GM19467 (cell line): ENCODE measurements at regions not wholly inside any gene's neighbourhood (a gene's known extent, or its start where the extent isn't known, plus 50 kb on each side); places are given as distances from the start of the nearest gene placed in this dataset.
"Not testable (repeated sequence)": the region's sequence is repeated elsewhere in the genome, so short reads cannot be mapped to it uniquely, and the experiment has no call there.

Experiments used
- ATAC-seq: cut with Tn5 transposase; IDR thresholded peaks from one replicate; pipeline ENCODE4 v1.9.1; 2021; ENCODE audit warnings: mild to moderate bottlenecking, moderate library complexity; ENCODE audit not compliant: unreplicated experiment

DNA sequence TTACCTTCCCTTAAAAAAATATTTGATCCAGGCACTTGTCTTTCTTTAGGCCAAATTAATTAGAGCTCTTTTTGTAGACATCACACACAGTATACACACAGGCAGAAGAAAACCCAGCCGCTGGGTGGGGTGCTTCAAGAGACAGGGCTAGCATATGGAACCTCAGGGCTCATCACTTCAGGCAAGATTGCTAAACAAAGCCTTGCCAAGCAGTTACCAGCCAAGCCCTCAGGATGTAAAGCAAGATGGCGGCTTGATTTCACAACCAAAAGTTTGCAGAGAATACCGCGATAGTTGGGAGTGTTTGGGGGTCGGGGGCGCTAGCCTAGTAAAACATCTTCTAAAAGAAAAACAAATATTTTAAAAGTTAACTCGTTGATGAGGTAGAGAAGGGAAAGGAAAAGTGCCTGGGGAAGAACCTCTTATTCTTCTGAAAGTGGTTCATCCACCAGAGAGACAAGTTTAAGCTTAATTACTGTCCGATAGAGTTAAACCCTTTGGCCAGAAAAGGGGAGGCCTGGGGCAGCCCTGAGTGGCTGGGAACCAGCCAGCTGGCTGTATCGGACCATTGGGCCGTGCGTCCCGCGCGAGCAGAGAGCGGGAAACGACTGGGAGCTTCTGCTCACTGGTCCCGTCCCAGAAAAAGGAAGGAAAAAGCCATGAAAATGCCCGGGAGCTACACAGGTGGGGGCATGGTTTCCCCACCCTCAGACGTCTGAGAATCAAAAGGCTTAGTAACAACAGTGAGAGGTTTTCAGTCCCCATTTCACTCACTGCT lies 254.9 kb upstream of the PCDH20 start:
- ATAC-seq = no peak

DNA sequence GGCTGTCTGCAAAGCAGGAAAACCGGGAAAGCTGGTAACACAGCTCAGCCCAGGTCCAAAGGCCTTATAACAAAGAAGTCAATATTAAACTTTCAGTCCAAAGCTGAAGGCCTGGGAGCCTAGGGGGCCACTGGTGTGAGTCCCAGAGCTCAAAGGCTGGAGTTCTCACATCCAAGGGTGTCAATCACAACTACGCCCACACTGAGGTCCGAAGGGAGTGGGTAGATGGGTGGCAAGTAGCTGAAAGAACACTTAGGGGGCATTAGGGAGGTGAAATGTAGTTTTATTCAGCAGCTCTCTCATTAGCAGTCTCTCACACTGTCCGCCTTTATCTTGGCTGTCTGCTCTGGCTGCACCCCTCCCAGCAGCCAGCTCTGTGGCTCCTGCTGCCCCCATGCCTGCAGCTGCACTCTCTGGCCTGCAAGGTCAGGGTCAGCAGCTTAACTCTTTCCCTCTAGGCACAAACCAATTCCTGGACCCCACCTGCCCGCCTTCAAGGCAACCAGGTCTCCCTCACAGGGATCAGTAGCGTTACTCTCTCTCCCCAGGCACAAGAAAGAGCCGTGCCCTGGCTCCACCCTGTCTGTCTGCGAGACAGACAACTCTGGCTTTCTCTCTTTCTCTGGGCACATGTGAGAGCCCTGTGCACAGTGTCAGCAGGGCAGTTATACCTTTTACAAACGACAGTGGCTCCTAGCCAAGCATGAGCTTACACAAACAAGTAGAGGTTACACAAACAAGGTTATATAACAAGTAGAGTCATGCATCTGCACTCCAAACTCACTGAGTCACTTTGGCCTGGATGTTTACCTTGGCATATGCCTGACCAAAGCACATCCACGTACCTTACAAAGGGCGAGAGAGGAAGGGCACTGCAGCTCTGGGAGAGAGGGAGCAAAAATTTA lies 249.4 kb upstream of the PCDH20 start:
- no peak for ATAC-seq

DNA sequence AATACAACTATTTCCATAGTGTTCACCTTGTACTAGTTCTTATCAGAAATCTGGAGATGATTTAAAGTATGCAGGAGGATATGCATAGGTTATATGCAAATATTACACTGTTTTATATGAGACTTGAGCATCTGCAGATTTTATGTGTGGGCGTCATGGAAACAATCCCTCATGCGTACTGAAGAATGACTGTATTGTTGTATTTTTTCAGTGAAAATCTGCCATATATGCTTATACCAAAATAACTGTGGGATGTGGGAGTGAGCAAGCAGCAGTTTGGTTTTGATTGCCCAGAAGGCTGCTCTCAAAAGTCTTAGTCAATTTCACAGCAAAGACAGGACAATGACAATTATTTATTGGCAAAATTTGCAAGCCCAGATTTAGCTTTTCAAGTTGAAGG lies 238.8 kb upstream of the PCDH20 start:
- ATAC-seq = no peak

DNA sequence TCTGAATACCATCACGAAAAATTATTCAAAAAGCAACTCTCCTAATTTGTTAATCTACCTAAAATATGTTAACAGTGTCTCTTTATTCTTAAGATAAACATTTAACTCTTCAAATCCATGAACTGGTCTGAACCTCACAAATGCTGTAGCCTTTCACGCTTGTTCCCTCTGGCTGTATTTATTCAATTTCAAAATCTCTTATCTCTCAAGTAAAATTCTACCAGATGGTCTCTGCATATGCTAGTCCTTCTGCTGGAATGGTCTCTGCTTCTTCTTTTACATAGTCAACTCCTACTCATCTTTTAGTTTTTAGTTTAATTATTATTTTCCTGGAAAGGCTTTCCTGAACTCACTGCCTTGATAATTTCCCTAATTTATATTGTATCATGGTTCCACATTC lies 232.9 kb upstream of the PCDH20 start:
- no peak for ATAC-seq

DNA sequence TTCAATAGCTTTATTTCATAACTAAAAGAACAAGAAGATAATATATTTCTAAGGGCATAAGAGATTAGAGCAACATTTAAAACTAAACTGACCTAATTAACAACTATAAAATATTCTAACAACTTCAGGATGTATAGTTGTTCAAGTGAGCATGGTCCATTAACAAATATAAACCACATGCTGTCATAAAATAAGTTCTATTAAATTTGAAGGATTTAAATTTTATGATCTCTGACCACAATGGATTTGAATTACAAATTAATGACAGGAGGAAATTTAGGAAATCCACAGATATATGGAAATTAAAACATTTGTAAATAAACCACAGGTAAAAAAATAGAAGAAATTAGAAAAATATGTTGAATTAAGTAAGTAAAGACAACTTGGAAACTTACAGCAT lies 196.5 kb upstream of the PCDH20 start:
- no peak for ATAC-seq

DNA sequence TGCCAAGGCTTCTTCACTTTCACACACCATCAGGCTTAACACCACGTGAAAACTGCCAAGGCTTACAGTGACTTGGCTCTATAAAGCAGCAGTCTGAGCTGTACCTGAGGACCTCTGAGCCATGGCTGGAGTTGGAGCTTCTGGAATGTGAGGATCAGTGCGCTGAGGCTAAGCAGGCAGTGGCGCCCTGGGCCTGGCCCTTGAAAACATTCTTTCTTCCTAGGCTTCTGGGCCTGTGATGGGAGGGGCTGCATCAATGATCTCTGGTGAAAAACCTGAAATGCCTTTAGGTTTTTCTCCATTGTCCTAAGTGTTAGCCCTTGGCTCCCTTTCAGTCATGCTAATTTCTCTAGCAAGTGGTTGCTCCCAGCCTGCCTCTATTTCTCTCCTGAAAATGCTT lies 192.5 kb upstream of the PCDH20 start:
- no peak for ATAC-seq

DNA sequence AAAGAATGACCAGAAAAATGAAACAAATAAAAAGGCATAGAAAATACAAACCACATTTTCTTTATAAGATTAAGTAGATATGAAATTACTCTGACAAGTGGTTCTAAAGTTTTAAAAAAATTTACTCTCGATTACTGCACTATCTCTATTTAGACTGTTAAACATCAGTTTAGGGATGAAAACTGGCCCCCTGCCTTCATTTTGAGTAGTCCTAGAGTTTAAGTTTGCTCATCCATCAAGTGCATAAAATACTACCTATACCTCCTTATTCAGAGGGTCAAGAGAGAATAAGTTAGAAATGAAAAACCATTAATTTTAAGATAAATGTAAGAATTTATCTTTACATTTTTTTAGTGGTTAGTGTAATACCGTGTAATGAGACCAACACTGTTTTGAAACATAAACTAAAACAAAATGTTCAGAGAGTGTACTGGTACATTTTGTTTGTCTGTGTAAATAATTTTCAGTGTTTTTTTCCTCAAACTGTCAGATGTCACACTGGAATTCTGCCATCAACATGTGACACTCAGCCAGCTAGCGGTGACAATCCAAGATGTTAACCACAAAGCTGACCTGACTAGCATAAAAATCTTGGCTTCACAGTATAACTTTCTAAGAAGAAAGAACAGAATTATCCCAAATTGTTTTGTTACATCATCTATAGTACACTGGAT lies 184.8 kb upstream of the PCDH20 start:
- ATAC-seq = no peak

DNA sequence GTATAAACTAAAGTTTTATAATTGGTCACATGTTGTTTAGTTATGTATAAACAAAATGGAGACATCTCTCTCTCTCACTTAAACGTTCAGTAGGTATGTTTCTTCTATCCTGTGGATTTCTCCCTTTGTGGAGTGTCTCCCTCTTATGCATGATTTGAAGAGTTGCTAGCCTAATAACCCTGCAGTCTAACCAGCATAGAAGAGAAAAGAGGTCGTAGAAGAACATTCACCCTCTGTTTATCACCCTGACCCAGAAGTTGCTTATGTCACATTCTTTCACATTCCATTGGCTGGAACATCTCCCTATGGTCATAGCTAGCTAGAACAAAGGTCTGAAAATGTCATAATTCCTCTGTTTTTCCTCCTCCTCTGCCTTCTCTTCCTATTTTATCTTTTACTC lies 176.8 kb upstream of the PCDH20 start:
- no peak for ATAC-seq

DNA sequence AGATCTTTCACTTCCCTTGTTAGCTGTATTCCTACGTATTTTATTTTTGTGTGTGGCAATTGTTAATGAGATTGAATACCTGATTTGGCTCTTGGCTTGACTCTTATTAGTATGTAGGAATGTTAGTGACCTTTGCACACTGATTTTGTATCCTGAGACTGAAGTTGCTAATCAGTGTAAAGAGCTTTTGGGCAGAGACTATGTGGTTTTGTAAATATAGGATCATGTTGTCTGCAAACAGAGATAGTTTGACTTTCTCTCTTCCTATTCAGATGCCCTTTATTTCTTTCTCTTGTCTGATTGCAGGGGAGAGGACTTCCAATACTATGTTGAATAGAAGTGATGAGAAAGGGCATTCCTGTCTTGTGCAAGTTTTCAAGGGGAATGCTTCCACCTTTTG lies 160.3 kb upstream of the PCDH20 start:
- no peak for ATAC-seq

DNA sequence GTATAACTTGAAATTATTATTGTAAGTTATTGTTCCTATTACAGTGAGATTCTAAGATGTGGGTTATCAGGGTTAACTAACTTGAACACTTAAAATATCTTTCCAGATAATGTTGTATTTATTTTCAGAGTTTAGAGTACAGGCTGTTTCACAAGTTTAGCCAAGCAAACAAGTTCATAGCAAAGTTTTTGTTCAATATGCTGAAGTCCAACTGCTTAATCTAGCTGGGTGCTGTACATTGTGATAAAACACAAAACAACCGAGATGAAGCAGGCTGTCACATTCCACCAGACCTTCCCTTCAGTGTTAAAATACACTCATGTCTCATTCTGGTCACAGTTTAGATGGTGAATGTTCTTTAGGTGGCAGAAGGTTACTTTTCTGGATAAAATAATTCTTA lies 148.0 kb upstream of the PCDH20 start:
- ATAC-seq = no peak

DNA sequence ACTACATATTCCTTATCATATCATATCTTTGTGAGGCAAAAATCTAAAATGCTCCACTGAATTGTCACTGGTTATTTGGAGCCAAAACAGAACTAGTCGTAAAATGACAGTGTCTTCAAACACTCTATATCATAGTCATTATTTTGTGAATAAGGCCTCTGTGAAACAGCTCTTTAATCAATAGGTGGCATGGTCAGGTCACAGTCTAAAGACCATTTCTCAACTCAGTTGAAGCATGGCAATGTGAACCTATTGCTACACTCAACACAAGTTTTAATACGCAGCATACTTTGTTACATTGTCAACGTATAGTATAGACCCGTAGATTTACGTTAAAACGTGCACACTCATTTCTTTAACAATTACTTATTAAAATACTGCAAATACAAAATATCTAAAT lies 131.3 kb upstream of the PCDH20 start:
- ATAC-seq = no peak

DNA sequence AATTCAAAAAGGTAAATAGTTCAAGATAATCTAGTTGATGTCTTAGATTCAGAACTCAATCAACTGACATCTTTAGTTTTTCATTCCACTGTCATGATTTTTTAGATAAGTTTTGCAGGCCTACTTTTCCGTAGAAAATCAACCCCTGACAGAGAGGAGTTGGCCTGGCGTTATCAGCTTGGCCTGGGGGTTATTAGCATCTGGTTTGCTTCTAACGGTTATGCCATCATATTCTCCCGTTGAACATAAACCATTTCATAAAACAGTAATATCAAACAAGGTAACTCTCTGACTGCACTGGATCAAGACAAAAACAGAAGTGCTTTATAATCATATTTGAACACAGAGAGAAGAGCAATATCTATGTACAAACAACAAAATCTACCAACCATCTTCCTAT lies 130.8 kb upstream of the PCDH20 start:
- ATAC-seq = no peak

DNA sequence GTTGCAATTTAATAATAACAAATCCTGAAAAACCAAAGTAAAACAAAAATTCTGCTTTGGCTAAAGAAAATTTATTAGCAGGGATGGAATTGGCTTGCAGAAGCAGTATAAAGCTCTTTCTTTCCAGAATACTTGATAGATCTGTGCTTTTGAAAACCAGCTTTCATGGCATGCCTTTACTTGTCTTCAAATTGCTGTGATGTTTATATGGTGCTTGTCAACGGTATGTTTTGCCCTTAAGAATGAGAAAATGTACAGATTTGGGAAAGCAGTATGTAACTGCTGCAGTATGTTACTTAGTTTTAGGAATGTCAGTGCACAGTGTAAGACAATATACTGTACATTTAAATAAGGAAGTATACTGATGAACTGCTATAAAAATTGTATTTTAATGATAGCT lies 120.8 kb upstream of the PCDH20 start:
- no peak for ATAC-seq

DNA sequence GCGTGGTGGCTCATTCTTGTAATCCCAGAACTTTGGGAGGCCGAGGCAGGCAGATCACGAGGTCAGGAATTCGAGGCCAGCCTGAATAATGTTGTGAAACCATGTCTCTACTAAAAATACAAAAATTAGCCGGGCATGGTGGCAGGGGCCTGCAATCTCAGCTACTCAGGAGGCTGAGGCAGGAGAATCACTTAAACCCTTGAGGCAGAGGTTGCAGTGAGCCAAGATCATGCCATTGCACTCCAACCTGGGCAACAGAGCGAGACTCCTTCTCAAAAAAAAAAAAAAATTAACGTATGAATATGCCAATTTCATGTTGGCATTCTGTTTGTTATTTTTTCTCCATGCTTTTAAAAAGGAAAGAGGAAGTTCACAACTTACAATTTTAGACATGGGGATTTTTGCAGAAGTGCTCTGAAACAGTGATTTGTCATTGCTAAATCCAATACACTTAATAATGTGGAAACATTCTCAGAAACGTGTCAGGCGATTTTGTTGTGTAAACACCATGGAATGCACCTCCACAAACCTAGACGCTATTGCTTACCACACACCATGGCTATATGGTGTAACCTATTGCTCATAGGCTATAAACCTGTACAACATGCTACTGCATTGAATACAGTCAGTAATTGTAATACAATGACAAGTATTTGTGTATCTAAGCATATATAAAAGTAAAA lies 115.9 kb upstream of the PCDH20 start:
- no peak for ATAC-seq

DNA sequence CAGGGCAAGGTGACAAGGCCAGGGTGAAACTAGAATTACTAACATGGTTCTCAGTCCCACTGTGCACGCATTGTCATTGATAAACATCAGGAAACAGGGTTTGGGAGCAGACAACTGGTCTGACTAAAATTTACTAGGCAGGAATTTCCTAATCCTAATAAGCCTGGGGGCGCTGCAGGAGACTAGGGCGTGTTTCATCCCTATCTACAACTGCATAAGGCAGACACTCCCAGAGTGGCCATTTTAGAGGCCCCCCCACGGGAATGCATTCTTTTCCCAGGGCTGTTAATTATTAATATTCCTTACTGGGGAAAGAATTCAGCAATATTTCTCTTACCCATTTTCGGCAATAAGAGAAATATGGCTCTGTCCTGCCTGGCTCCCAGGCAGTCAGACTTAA lies 103.6 kb upstream of the PCDH20 start:
- not testable (repeated sequence) for ATAC-seq

DNA sequence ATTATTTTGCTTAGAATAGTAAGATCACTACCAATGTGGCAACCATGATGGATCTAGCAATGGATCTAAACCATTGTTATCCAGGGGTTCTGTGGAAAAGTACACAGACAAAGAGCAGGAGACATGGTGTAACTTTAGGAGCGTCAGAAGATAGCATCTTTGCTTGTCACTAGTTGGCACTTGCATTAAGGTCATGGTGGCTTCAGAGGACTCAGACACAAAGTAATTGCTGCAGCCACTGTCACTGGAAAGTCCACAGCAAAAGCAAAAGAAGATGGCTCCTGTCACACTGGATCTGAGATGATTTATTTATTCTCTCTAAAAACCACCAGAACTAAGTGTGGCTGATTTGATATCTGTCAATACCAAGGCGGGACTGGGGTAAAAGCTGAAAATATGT lies 93.3 kb upstream of the PCDH20 start:
- ATAC-seq = no peak

DNA sequence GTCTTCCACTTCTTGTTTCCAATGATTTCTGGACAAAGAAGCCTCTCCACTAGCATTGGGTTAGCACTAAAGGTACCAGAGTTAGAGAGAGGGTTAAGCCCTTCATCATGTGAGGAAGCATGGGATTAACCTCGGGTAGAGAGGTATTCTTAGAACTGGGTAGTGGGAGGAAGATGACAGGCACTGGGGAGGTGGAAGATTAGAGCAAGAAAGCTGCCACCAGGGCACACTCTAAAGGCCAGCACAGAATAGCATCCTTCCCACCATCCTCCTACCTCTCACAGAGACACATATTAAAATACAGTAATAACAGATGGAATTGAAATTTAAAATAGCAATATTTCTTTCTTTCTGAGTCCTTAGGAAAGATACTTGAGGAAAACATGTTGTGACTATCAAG lies 84.5 kb upstream of the PCDH20 start:
- no peak for ATAC-seq

DNA sequence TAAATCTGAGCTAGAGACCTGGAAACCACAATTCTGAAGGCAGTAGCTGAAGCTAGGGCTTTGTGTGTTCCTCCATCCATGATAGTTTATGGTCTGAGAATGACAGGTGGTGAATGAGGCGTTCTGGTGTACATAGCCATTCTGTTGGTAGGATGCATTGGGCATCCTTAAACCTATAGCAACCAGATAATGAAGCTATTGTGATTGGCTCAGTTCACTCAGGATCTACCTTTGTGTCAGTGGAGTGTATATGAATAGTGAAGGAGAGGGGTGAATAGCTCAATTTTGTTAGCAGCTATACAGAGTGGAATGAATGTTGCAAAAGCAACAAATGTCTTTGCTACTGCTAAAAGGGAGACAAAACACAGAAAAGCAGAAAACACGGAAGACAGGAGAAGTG lies 80.0 kb upstream of the PCDH20 start:
- no peak for ATAC-seq

DNA sequence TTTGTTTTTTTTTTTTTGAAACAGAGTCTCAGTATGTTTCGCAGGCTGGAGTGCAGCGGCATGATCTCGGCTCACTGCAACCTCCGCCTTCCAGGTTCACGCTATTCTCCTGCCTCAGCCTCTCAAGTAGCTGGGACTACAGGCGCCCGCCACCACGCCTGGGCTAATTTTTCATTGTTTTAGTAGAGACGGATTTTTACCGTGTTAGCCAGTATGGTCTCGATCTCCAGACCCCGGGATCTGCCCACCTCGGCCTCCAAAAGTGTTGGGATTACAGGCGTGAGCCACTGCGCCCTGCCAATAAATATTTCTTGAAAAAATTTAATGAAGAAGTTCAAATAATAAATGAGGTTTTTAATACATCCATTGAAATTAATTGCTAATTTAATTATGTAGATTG lies 77.9 kb upstream of the PCDH20 start:
- not testable (repeated sequence) for ATAC-seq

DNA sequence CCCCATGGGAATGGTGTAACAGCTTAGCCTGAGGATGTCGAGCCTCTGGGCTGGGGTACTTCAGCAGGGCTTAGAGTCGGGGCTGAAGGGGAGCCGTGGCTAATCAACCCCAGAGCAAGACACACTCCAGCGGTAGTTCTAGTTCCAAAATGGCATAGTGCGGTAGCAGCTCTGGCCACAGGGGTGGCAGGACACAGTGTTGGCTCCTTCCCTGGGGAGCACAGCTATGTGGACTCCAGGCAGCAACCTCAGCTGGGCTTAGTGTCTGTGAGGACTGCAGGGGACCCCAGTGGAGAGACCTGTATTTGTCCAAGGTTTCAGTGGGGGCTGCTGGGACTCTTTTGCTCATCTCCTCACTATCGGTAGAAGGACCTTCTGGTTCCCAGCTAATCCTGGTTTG lies 70.8 kb upstream of the PCDH20 start:
- no peak for ATAC-seq

DNA sequence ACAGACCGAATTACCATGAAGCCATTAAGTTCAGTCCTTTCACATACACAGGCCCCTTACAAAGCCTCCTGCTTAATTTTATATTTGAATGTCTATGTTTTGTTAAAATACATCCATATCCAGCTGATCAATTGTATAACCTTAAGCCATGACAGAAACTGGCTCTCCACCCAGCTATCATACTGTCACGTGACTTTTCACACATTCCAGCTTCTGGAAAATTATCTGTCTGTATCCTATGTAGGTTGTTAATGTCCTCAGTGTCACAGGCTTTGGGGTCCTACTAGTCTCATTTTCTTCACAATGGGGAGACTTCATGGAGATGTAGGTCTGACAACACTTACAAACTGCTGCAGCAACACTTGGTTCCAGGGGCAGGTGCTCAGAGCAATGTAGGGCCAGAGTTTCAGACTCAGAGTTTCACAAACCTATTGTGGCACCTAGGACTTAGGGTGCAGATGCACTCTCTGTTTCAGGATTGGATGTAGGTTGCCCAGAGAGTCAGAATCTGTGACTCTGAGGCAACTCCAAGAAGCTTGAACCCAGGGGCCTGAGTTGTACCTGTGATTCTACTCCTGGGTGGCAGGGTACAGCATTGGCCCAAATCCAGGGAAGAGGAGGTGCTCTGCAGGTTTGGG lies 69.6 kb upstream of the PCDH20 start:
- ATAC-seq = no peak
